SK-N-SH treated with all-trans-retinoic acid at 6 μM for 48 hours (cell line): ENCODE measurements at regions not wholly inside any gene's neighbourhood (a gene's known extent, or its start where the extent isn't known, plus 50 kb on each side); places are given as distances from the start of the nearest gene placed in this dataset.

Experiments used
- ATAC-seq: fragments of 200-7000 bp; cut with Tn5 transposase; 3 replicates; pipeline ENCODE4 v1.9.1; 2020; ENCODE audit warnings: mild to moderate bottlenecking, moderate library complexity
- ARNTL ChIP-seq: fragments of 450-650 bp; formaldehyde crosslinking; IDR thresholded peaks from 2 replicates; pipeline ENCODE4 v1.5.0; 2020; ENCODE audit warnings: low read depth, mild to moderate bottlenecking, moderate library complexity, borderline replicate concordance
- BACH2 ChIP-seq: fragments of 250-450 bp; sonication (Bioruptor Pico); IDR thresholded peaks from 2 replicates; pipeline ENCODE4 v1.9.0; 2021; ENCODE audit warnings: mild to moderate bottlenecking, borderline replicate concordance
- CREB5 ChIP-seq: fragments of 250-450 bp; sonication (Bioruptor Pico); IDR thresholded peaks from 2 replicates; pipeline ENCODE4 v1.5.1; 2020; ENCODE audit warnings: low read depth, mild to moderate bottlenecking, moderate library complexity
- CSDC2 ChIP-seq: fragments of 250-450 bp; sonication (Bioruptor Pico); IDR thresholded peaks from 2 replicates; pipeline ENCODE4 v1.5.0; 2020; ENCODE audit warnings: mild to moderate bottlenecking, moderate library complexity
- CSRNP3 ChIP-seq: fragments of 250-450 bp; sonication (Bioruptor Pico); IDR thresholded peaks from 2 replicates; pipeline ENCODE4 v1.5.1; 2021; ENCODE audit warnings: mild to moderate bottlenecking, moderate library complexity
- ESRRG ChIP-seq: fragments of 250-450 bp; sonication (Bioruptor Pico); IDR thresholded peaks from 2 replicates; pipeline ENCODE4 v1.6.1; 2021; ENCODE audit warnings: mild to moderate bottlenecking
- GLIS3 ChIP-seq: fragments of 250-450 bp; sonication (Bioruptor Pico); IDR thresholded peaks from 2 replicates; pipeline ENCODE4 v1.5.0; 2020; ENCODE audit warnings: mild to moderate bottlenecking, moderate library complexity
- ISL1 ChIP-seq: fragments of 250-450 bp; sonication (Bioruptor Pico); IDR thresholded peaks from 2 replicates; pipeline ENCODE4 v2.1.2; 2022; ENCODE audit warnings: mild to moderate bottlenecking, moderate library complexity
- OSR1 ChIP-seq: fragments of 250-450 bp; sonication (Bioruptor Pico); IDR thresholded peaks from 2 replicates; pipeline ENCODE4 v1.8.0; 2022; ENCODE audit warnings: moderate library complexity, mild to moderate bottlenecking, inconsistent platforms
- PATZ1 ChIP-seq: fragments of 250-450 bp; sonication (Bioruptor Pico); IDR thresholded peaks from 2 replicates; pipeline ENCODE4 v1.8.0; 2020; ENCODE audit warnings: mild to moderate bottlenecking, moderate library complexity, borderline replicate concordance
- POU6F1 ChIP-seq: fragments of 250-450 bp; sonication (Bioruptor Pico); IDR thresholded peaks from 2 replicates; pipeline ENCODE4 v1.8.0; 2021; ENCODE audit warnings: low read depth, mild to moderate bottlenecking, moderate library complexity, borderline replicate concordance
- PPARA ChIP-seq: fragments of 250-450 bp; sonication (Bioruptor Pico); IDR thresholded peaks from 2 replicates; pipeline ENCODE4 v1.5.0; 2020; ENCODE audit warnings: mild to moderate bottlenecking, borderline replicate concordance
- RARB ChIP-seq: fragments of 250-450 bp; sonication (Bioruptor Pico); IDR thresholded peaks from 2 replicates; pipeline ENCODE4 v1.8.0; 2021; ENCODE audit warnings: mild to moderate bottlenecking, moderate library complexity
- SNAI2 ChIP-seq: fragments of 250-450 bp; sonication (Bioruptor Pico); IDR thresholded peaks from 2 replicates; pipeline ENCODE4 v1.5.0; 2020; ENCODE audit warnings: mild to moderate bottlenecking, moderate library complexity
- TCF4 ChIP-seq: fragments of 250-450 bp; sonication (Bioruptor Pico); IDR thresholded peaks from 2 replicates; pipeline ENCODE4 v1.8.0; 2021; ENCODE audit warnings: mild to moderate bottlenecking, moderate library complexity, borderline replicate concordance
- TSHZ2 ChIP-seq: fragments of 250-450 bp; sonication (Bioruptor Pico); IDR thresholded peaks from 2 replicates; pipeline ENCODE4 v1.5.0; 2020; ENCODE audit warnings: mild to moderate bottlenecking, moderate library complexity
- ZFP3 ChIP-seq: fragments of 250-450 bp; sonication (Bioruptor Pico); IDR thresholded peaks from 2 replicates; pipeline ENCODE4 v1.5.0; 2020; ENCODE audit warnings: mild to moderate bottlenecking, moderate library complexity
- ZFP30 ChIP-seq: fragments of 450-650 bp; formaldehyde crosslinking; IDR thresholded peaks from 2 replicates; pipeline ENCODE4 v1.5.0; 2022; ENCODE audit warnings: mild to moderate bottlenecking, moderate library complexity
- ZNF565 ChIP-seq: fragments of 450-650 bp; formaldehyde crosslinking; conservative IDR thresholded peaks from 2 replicates; pipeline ENCODE4 v1.5.0; 2020; ENCODE audit warnings: low read depth, mild to moderate bottlenecking, moderate library complexity
- ZNF70 ChIP-seq: fragments of 450-650 bp; formaldehyde crosslinking; IDR thresholded peaks from 2 replicates; pipeline ENCODE4 v1.5.0; 2020; ENCODE audit warnings: mild to moderate bottlenecking, moderate library complexity
- ZNF8 ChIP-seq: fragments of 450-650 bp; formaldehyde crosslinking; IDR thresholded peaks from 2 replicates; pipeline ENCODE4 v1.5.0; 2020; ENCODE audit warnings: mild to moderate bottlenecking, moderate library complexity

- TF ChIP-seq CREB5 (CRISPR knock-in tag) = no peak
- no peak for TF ChIP-seq TSHZ2 (CRISPR knock-in tag)
- TF ChIP-seq, all 23 proteins: peak for 0
Observed at GRCh38 chr20:53676987-53677386, 83.3 kb upstream of the ZNF217 start (continued).

- no peak for ATAC-seq
- TF ChIP-seq ARNTL (CRISPR knock-in tag) = no peak
- TF ChIP-seq ISL1 (CRISPR knock-in tag) = no peak
- TF ChIP-seq BACH2 (CRISPR knock-in tag) = no peak
- no peak for TF ChIP-seq ZFP3
- no peak for TF ChIP-seq POU6F1 (CRISPR knock-in tag)
- no peak for TF ChIP-seq PPARA (CRISPR knock-in tag)
- no peak for TF ChIP-seq CREB5 (CRISPR knock-in tag)
- TF ChIP-seq PATZ1 = no peak
- TF ChIP-seq ZNF70 = no peak
- TF ChIP-seq TSHZ2 (CRISPR knock-in tag) = no peak
- no peak for TF ChIP-seq SNAI2 (CRISPR knock-in tag)
- TF ChIP-seq RARB (CRISPR knock-in tag) = no peak
- TF ChIP-seq OSR1 (CRISPR knock-in tag) = no peak
- TF ChIP-seq CSRNP3 (CRISPR knock-in tag) = no peak
- TF ChIP-seq, all 23 proteins: peak for 0
Observed at GRCh38 chr20:53676519-53676822, 82.8 kb upstream of the ZNF217 start.

GRCh38 chr20:53672484-53673129, 79.0 kb upstream of the ZNF217 start:
- ATAC-seq = no peak
- TF ChIP-seq PPARA (CRISPR knock-in tag) (no peak), ZNF565 (no peak), ZNF8 (CRISPR knock-in tag) (no peak), CREB5 (CRISPR knock-in tag) (no peak), POU6F1 (CRISPR knock-in tag) (no peak), GLIS3 (no peak), OSR1 (CRISPR knock-in tag) (no peak), SNAI2 (CRISPR knock-in tag) (no peak), ESRRG (no peak), ZFP30 (CRISPR knock-in tag) (no peak), TCF4 (CRISPR knock-in tag) (no peak), ISL1 (CRISPR knock-in tag) (no peak), RARB (CRISPR knock-in tag) (no peak), CSDC2 (CRISPR knock-in tag) (no peak)
